Ishikawa (cell line): ENCODE measurements at regions not wholly inside any gene's neighbourhood (a gene's known extent, or its start where the extent isn't known, plus 50 kb on each side); places are given as distances from the start of the nearest gene placed in this dataset.

Experiments
- CEBPB ChIP-seq: IDR thresholded peaks from 2 replicates; pipeline ENCODE4 v1.6.1; 2012
- EGR1 ChIP-seq: IDR thresholded peaks from 2 replicates; pipeline ENCODE4 v1.6.1; 2012
- EP300 ChIP-seq: IDR thresholded peaks from 2 replicates; pipeline ENCODE4 v1.6.1; 2012; ENCODE audit warnings: borderline replicate concordance
- FOXM1 ChIP-seq: IDR thresholded peaks from 2 replicates; pipeline ENCODE4 v1.6.1; 2012; ENCODE audit warnings: low read depth, borderline replicate concordance
- MAX ChIP-seq: IDR thresholded peaks from 2 replicates; pipeline ENCODE4 v1.6.1; 2012
- TAF1 ChIP-seq: IDR thresholded peaks from 2 replicates; pipeline ENCODE4 v1.6.1; 2012; ENCODE audit warnings: low read depth, mild to moderate bottlenecking
- YY1 ChIP-seq: IDR thresholded peaks from 2 replicates; pipeline ENCODE4 v1.6.1; 2012; ENCODE audit warnings: low read depth
- TF ChIP-seq, protein P1 (sequence below): IDR thresholded peaks from 2 replicates; pipeline ENCODE4 v1.6.1; 2012; ENCODE audit warnings: low read depth, mild to moderate bottlenecking

DNA sequence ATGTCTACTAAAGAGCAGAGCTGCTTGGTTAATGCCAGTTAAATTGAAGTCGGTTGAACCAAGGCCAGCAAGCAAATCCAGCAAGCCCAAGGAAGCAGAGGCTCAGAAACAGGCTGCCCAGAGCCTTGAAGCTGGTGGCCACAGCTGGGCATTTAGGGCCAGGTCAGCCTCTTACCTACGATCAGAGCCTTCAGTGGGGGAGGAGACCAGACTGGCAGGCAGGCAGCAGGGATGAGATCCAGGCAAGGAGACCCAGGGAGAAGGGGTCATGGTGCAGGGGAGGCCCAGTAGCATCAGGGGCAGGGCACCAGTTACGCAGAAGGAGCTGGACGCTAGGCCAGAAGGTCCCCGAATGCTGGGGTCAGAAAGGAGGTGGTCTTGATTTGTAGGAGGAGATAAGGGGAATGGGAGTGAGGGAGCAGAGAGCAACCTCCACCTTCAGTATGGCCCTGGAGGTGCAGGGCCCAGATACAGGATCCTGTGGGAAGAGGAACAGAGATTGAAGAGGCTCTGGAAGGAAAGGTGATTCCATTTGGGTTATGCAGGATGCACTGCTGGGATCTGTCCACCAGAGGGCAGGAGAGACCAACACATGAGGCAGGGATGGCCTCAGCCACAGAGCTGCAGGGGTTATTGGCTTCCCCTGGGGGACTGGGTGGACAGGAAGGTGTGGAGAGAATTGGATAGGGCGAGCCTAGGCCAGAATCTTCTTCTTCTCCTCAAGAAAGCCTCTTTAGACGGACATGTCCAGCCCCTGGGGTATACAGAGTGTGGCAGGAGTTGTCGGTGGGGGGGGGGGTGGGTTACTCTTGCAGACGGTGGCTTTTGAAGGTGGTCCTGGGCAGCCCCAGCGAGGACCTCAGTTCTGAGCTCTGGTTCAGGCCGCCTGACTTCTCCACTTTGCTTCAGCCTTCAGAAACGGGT is 132.6 kb upstream of the PODXL start:
- TF ChIP-seq EP300 (no peak), FOXM1 (no peak), MAX (no peak), YY1 (no peak), TAF1 (no peak), EGR1 (no peak), CEBPB (no peak)
- TF ChIP-seq, protein P1, sequence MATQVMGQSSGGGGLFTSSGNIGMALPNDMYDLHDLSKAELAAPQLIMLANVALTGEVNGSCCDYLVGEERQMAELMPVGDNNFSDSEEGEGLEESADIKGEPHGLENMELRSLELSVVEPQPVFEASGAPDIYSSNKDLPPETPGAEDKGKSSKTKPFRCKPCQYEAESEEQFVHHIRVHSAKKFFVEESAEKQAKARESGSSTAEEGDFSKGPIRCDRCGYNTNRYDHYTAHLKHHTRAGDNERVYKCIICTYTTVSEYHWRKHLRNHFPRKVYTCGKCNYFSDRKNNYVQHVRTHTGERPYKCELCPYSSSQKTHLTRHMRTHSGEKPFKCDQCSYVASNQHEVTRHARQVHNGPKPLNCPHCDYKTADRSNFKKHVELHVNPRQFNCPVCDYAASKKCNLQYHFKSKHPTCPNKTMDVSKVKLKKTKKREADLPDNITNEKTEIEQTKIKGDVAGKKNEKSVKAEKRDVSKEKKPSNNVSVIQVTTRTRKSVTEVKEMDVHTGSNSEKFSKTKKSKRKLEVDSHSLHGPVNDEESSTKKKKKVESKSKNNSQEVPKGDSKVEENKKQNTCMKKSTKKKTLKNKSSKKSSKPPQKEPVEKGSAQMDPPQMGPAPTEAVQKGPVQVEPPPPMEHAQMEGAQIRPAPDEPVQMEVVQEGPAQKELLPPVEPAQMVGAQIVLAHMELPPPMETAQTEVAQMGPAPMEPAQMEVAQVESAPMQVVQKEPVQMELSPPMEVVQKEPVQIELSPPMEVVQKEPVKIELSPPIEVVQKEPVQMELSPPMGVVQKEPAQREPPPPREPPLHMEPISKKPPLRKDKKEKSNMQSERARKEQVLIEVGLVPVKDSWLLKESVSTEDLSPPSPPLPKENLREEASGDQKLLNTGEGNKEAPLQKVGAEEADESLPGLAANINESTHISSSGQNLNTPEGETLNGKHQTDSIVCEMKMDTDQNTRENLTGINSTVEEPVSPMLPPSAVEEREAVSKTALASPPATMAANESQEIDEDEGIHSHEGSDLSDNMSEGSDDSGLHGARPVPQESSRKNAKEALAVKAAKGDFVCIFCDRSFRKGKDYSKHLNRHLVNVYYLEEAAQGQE: no peak
